HAP-1 (cell line): ENCODE measurements at regions not wholly inside any gene's neighbourhood (a gene's known extent, or its start where the extent isn't known, plus 50 kb on each side); places are given as distances from the start of the nearest gene placed in this dataset.

ENCODE experiments used
- DNase-seq, 2 experiments: peaks; one replicate each; pipeline ENCODE4 v3.0.0-alpha.2; 2016 to 2020; ENCODE audit warnings: low spot score in 2 of 2
- H3K27me3 ChIP-seq: fragments of 250-450 bp; sonication (Bioruptor Pico); 2 replicates; pipeline ENCODE4 v1.5.1; 2020; ENCODE audit warnings: low read depth, mild to moderate bottlenecking, moderate library complexity
- H3K36me3 ChIP-seq: fragments of 250-450 bp; sonication (Bioruptor Pico); replicated peaks from 2 replicates; pipeline ENCODE4 v1.5.1; 2020; ENCODE audit warnings: mild to moderate bottlenecking
- H3K4me1 ChIP-seq: fragments of 250-450 bp; sonication (Bioruptor Pico); 2 replicates; pipeline ENCODE4 v1.5.1; 2020; ENCODE audit warnings: mild to moderate bottlenecking
- H3K4me3 ChIP-seq: fragments of 250-450 bp; sonication (Bioruptor Pico); 2 replicates; pipeline ENCODE4 v1.5.1; 2020; ENCODE audit warnings: mild to moderate bottlenecking, moderate library complexity
- H3K9me3 ChIP-seq: fragments of 250-450 bp; sonication (Bioruptor Pico); 2 replicates; pipeline ENCODE4 v1.5.1; 2020; ENCODE audit warnings: mild to moderate bottlenecking, moderate library complexity
- in situ Hi-C: fragments of 300-500 bp; cut with MboI; formaldehyde crosslinking; loops from 3 replicates; pipeline ENCODE4 v1.14.3; 2020; ENCODE audit warnings: low sequenced_read_pairs, inconsistent platforms, mixed read lengths

- in situ Hi-C loops = no loop called here
- H3K4me1 ChIP-seq = no peaks in the 10 kb centered on the region
- H3K36me3 ChIP-seq = no peaks in the 10 kb centered on the region
- H3K4me3 ChIP-seq = no peak overlapping the region
- no peaks in the 10 kb centered on the region for H3K9me3 ChIP-seq
- no peaks in the 10 kb centered on the region for H3K27me3 ChIP-seq
- no peak for DNase-seq
Observed at GRCh38 chr5:31086839-31087415, 106.6 kb upstream of the CDH6 start.

- in situ Hi-C loops = no loop called here
- no peak for DNase-seq
- H3K4me3 ChIP-seq = no peak overlapping the region
- no peaks in the 10 kb centered on the region for H3K36me3 ChIP-seq
- H3K4me1 ChIP-seq = no peaks in the 10 kb centered on the region
- H3K9me3 ChIP-seq = no peaks in the 10 kb centered on the region
- no peaks in the 10 kb centered on the region for H3K27me3 ChIP-seq
Observed at GRCh38 chr5:31084871-31085270, 108.6 kb upstream of the CDH6 start.

GRCh38 chr5:31083364-31083763 is 110.1 kb upstream of the CDH6 start:
- no peak overlapping the region for H3K4me3 ChIP-seq
- no peaks in the 10 kb centered on the region for H3K4me1 ChIP-seq
- H3K27me3 ChIP-seq = no peaks in the 10 kb centered on the region
- no peaks in the 10 kb centered on the region for H3K36me3 ChIP-seq
- no peak for DNase-seq
- in situ Hi-C loops = no loop called here
- H3K9me3 ChIP-seq = no peaks in the 10 kb centered on the region

- Histone ChIP-seq H3K36me3 (no peaks in the 10 kb centered on the region), H3K27me3 (no peaks in the 10 kb centered on the region), H3K4me3 (no peak overlapping the region), H3K4me1 (no peaks in the 10 kb centered on the region), H3K9me3 (peaks cover 3% of the 10 kb centered on the region; the same call in 1 of the 2 replicates)
- no peak for DNase-seq
- in situ Hi-C loops = no loop called here
Observed at GRCh38 chr5:31079668-31080067, 113.8 kb upstream of the CDH6 start.

- Histone ChIP-seq H3K27me3 (no peaks in the 10 kb centered on the region), H3K9me3 (peaks cover 5% of the 10 kb centered on the region; the same call in 1 of the 2 replicates), H3K4me3 (no peak overlapping the region), H3K4me1 (no peaks in the 10 kb centered on the region), H3K36me3 (no peaks in the 10 kb centered on the region)
- DNase-seq = no peak
- in situ Hi-C loops = no loop called here
Observed at GRCh38 chr5:31078956-31079355, 114.5 kb upstream of the CDH6 start.

- no peaks in the 10 kb centered on the region for H3K36me3 ChIP-seq
- H3K4me3 ChIP-seq = no peak overlapping the region
- H3K4me1 ChIP-seq = no peaks in the 10 kb centered on the region
- in situ Hi-C loops = no loop called here
- DNase-seq = no peak
- H3K27me3 ChIP-seq = no peaks in the 10 kb centered on the region
- H3K9me3 ChIP-seq = peaks cover 5% of the 10 kb centered on the region; the same call in 1 of the 2 replicates
Observed at GRCh38 chr5:31075981-31076380, 117.5 kb upstream of the CDH6 start.

GRCh38 chr5:31068287-31068686 is 125.2 kb upstream of the CDH6 start:
- peaks cover 8% of the 10 kb centered on the region for H3K4me1 ChIP-seq
- in situ Hi-C loops = no loop called here
- no peak overlapping the region for H3K4me3 ChIP-seq
- no peaks in the 10 kb centered on the region for H3K9me3 ChIP-seq
- H3K36me3 ChIP-seq = no peaks in the 10 kb centered on the region
- no peak for DNase-seq
- no peaks in the 10 kb centered on the region for H3K27me3 ChIP-seq

GRCh38 chr5:31066655-31067328 is 126.7 kb upstream of the CDH6 start:
- no peak for DNase-seq

GRCh38 chr5:31064215-31064614 is 129.3 kb upstream of the CDH6 start:
- no peak for DNase-seq
- H3K27me3 ChIP-seq = no peaks in the 10 kb centered on the region
- no peaks in the 10 kb centered on the region for H3K9me3 ChIP-seq
- H3K4me3 ChIP-seq = no peak overlapping the region
- in situ Hi-C loops = no loop called here
- no peaks in the 10 kb centered on the region for H3K36me3 ChIP-seq
- H3K4me1 ChIP-seq = peaks cover 36% of the 10 kb centered on the region

More at GRCh38 chr5:31066655-31067328, 126.7 kb upstream of the CDH6 start:
- H3K4me3 ChIP-seq = no peak overlapping the region
- H3K36me3 ChIP-seq = no peaks in the 10 kb centered on the region
- H3K27me3 ChIP-seq = no peaks in the 10 kb centered on the region
- H3K4me1 ChIP-seq = peaks cover 23% of the 10 kb centered on the region
- H3K9me3 ChIP-seq = no peaks in the 10 kb centered on the region
- in situ Hi-C loops = no loop called here

GRCh38 chr5:31062902-31063580 is 130.4 kb upstream of the CDH6 start:
- peak in 1 of 2 experiments; percentile 53 for DNase-seq
- Histone ChIP-seq H3K36me3 (no peaks in the 10 kb centered on the region), H3K4me3 (no peak overlapping the region), H3K4me1 (peaks cover 36% of the 10 kb centered on the region), H3K9me3 (no peaks in the 10 kb centered on the region), H3K27me3 (no peaks in the 10 kb centered on the region)
- in situ Hi-C loops = no loop called here

- Histone ChIP-seq H3K27me3 (no peaks in the 10 kb centered on the region), H3K4me1 (peaks cover 32% of the 10 kb centered on the region), H3K4me3 (no peak overlapping the region), H3K36me3 (no peaks in the 10 kb centered on the region), H3K9me3 (no peaks in the 10 kb centered on the region)
- in situ Hi-C loops = no loop called here
- no peak for DNase-seq
Observed at GRCh38 chr5:31059889-31060288, 133.6 kb upstream of the CDH6 start.

GRCh38 chr5:31054453-31054852 is 139.0 kb upstream of the CDH6 start:
- Histone ChIP-seq H3K4me1 (peaks cover 16% of the 10 kb centered on the region), H3K4me3 (no peak overlapping the region), H3K36me3 (no peaks in the 10 kb centered on the region), H3K27me3 (no peaks in the 10 kb centered on the region), H3K9me3 (no peaks in the 10 kb centered on the region)
- in situ Hi-C loops = no loop called here
- DNase-seq = no peak

GRCh38 chr5:31052937-31053658 is 140.4 kb upstream of the CDH6 start:
- DNase-seq = no peak
- Histone ChIP-seq H3K27me3 (no peaks in the 10 kb centered on the region), H3K36me3 (no peaks in the 10 kb centered on the region), H3K9me3 (no peaks in the 10 kb centered on the region), H3K4me1 (peaks cover 30% of the 10 kb centered on the region), H3K4me3 (no peak overlapping the region)
- in situ Hi-C loops = no loop called here

- no peak for DNase-seq
- Histone ChIP-seq H3K4me1 (peaks cover 45% of the 10 kb centered on the region), H3K9me3 (no peaks in the 10 kb centered on the region), H3K4me3 (no peak overlapping the region), H3K36me3 (no peaks in the 10 kb centered on the region), H3K27me3 (no peaks in the 10 kb centered on the region)
- in situ Hi-C loops = no loop called here
Observed at GRCh38 chr5:31051316-31051715, 142.2 kb upstream of the CDH6 start.
